Nephron (organoid): ENCODE measurements at regions not wholly inside any gene's neighbourhood (a gene's known extent, or its start where the extent isn't known, plus 50 kb on each side); places are given as distances from the start of the nearest gene placed in this dataset.

ENCODE experiments used
- H3K27ac Mint-ChIP-seq, 3 experiments: 2 replicates each; pipeline ENCODE4 v1.8.0; 2020; ENCODE audit warnings: mixed read lengths in 3 of 3, mild to moderate bottlenecking in 2 of 3, moderate library complexity in 1 of 3
- H3K27me3 Mint-ChIP-seq: 2 replicates; pipeline ENCODE4 v1.8.0; 2021; ENCODE audit warnings: low read depth, mild to moderate bottlenecking, moderate library complexity, mixed read lengths
- H3K36me3 Mint-ChIP-seq: 2 replicates; pipeline ENCODE4 v1.8.0; 2020; ENCODE audit warnings: low read depth, mixed read lengths
- H3K4me1 Mint-ChIP-seq: 2 replicates; pipeline ENCODE4 v1.8.0; 2020; ENCODE audit warnings: mixed read lengths
- H3K4me3 Mint-ChIP-seq, 3 experiments: 2 replicates each; pipeline ENCODE4 v1.8.0; 2020; ENCODE audit warnings: mild to moderate bottlenecking in 3 of 3, mixed read lengths in 3 of 3, moderate library complexity in 2 of 3
- H3K9me3 Mint-ChIP-seq: 2 replicates; pipeline ENCODE4 v1.8.0; 2020; ENCODE audit warnings: mixed read lengths
- TF ChIP-seq, protein P1 (sequence below), 3 experiments: fragments of 200-600 bp; sonication (generic); IDR thresholded peaks; one replicate each; pipeline ENCODE4 v1.5.0; 2021; ENCODE audit warnings: antibody characterized with exemption in 3 of 3; ENCODE audit not compliant: unreplicated experiment in 3 of 3

DNA sequence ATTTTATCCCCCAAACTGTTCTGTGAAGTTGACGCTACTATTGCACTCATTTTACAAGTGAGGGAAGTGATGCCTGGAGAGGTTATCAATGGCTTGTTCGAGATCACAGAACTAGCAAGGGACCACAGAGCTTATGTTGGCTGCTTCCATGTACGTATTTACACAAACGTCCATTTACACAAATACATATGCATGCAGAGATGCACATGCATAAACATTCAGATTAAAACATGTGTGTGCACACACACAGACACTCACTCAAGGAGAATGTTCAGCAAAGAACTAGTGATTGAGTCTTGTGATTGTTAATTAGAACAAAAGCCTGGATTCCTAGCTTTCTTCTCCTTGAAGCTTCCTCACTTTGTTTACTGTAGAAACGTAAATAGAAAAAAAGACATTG lies 321.5 kb upstream of the CHD6 start:
- H3K9me3 Mint-ChIP-seq, result no peaks in the 10 kb centered on the region
- peaks cover 11% of the 10 kb centered on the region for H3K27me3 Mint-ChIP-seq
- H3K4me3 Mint-ChIP-seq, result no peak overlapping the region
- no peaks in the 10 kb centered on the region for H3K4me1 Mint-ChIP-seq
- TF ChIP-seq, protein P1, sequence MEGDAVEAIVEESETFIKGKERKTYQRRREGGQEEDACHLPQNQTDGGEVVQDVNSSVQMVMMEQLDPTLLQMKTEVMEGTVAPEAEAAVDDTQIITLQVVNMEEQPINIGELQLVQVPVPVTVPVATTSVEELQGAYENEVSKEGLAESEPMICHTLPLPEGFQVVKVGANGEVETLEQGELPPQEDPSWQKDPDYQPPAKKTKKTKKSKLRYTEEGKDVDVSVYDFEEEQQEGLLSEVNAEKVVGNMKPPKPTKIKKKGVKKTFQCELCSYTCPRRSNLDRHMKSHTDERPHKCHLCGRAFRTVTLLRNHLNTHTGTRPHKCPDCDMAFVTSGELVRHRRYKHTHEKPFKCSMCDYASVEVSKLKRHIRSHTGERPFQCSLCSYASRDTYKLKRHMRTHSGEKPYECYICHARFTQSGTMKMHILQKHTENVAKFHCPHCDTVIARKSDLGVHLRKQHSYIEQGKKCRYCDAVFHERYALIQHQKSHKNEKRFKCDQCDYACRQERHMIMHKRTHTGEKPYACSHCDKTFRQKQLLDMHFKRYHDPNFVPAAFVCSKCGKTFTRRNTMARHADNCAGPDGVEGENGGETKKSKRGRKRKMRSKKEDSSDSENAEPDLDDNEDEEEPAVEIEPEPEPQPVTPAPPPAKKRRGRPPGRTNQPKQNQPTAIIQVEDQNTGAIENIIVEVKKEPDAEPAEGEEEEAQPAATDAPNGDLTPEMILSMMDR (IDR thresholded peaks at IDR 0.05; ENCODE audit: unreplicated experiment in 3 of 3), result no peak
- H3K27ac Mint-ChIP-seq, result no peak overlapping the region
- H3K36me3 Mint-ChIP-seq, result no peaks in the 10 kb centered on the region

DNA sequence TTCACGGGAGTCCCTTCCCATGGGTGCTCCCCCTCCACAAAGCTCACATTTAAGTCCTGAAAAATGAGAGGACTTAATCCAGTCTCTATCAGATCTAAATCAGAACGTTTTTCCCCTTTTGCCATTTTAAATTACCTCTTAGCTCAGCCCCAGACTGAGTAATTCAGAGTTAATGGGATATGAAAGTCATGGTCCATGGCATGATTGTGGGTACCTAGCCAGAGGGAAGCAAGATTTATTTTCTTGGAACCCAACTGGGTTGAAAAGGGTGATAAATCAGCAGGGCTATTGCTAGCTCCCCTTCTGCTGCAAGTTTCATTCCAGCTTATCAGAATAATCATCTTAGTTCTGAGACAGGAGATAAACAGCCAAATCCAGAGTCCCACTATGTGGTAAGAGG lies 320.2 kb upstream of the CHD6 start:
- Mint-ChIP-seq H3K4me3 (no peak overlapping the region), H3K9me3 (no peaks in the 10 kb centered on the region), H3K27ac (peak overlapping the region in 1 of 3 experiments; percentile 9), H3K36me3 (no peaks in the 10 kb centered on the region), H3K27me3 (peaks cover 15% of the 10 kb centered on the region), H3K4me1 (no peaks in the 10 kb centered on the region)
- TF ChIP-seq, protein P1 (IDR thresholded peaks at IDR 0.05; ENCODE audit: unreplicated experiment in 3 of 3), result no peak

DNA sequence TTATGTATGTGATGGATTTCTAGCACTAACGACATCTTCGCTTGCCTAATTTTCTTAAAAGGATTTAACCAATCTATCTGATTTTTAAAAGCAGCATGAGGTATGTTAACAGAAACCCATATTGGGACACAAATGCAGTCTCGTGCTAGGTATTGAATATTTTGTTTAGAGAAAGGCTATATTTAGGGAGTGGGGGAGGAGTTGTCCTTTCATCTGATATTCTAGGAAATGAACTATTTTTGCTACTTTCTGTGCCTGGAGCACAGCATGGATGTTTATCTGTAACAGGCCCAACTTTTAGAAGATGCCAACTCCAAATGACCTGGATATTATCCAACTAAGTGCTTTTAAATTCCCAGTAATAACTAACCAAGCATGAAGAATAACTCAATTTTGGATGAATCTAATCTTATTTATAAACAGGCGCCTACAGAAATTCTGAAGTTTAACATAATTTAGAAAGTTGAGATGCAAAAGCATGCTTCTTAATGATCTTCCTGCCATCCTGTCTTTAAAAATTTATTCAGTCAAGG lies 317.1 kb upstream of the CHD6 start:
- Mint-ChIP-seq H3K27me3 (peaks cover 18% of the 10 kb centered on the region), H3K4me1 (no peaks in the 10 kb centered on the region), H3K9me3 (no peaks in the 10 kb centered on the region), H3K36me3 (no peaks in the 10 kb centered on the region), H3K4me3 (no peak overlapping the region), H3K27ac (no peak overlapping the region)
- TF ChIP-seq, protein P1 (IDR thresholded peaks at IDR 0.05; ENCODE audit: unreplicated experiment in 3 of 3), result no peak

DNA sequence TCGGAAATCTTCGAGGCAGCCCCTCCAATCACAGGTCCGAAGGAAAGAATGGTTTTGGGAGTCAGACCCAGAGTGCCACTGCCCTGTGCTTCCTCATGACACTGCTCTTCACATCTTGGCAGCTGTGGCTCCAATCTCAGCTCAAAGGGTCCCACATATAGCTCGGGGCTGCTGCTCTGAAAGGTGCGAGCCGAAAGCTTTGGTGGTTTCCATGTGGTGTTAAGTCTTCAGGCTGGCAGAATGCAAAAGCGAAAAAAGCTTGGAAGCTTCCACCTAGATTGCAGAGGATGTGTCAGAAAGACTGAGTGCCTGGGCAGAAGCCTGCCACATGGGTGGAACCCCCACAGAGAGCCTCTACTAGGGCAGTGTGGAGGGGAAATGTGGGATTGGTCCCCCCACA lies 314.3 kb upstream of the CHD6 start:
- H3K4me3 Mint-ChIP-seq, result no peak overlapping the region

DNA sequence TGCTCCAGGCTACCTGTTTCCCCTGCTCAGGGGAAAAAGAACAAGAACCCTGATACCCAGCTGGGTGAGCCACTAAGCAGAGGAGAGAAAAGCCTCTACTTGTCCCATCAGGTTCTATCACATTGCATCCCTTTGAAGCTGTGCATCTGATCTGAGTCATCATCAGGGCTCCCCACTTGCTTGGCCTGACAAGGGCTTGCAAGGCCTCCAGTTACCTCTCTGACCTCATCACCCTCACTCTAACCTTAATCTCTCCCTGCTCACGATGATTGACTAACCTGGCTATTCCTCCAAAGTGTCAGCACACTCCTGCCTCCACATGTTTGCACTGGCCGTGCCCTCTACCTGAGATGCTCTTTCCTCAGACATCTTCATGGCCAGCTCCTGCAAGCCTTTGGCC lies 309.5 kb upstream of the CHD6 start:
- H3K27ac Mint-ChIP-seq, result no peak overlapping the region
- peaks cover 19% of the 10 kb centered on the region for H3K27me3 Mint-ChIP-seq
- H3K9me3 Mint-ChIP-seq, result no peaks in the 10 kb centered on the region
- H3K4me1 Mint-ChIP-seq, result peaks cover 19% of the 10 kb centered on the region
- TF ChIP-seq, protein P1 (IDR thresholded peaks at IDR 0.05; ENCODE audit: unreplicated experiment in 3 of 3), result no peak
- H3K36me3 Mint-ChIP-seq, result no peaks in the 10 kb centered on the region
- no peak overlapping the region for H3K4me3 Mint-ChIP-seq

More for the DNA sequence above, 314.3 kb upstream of the CHD6 start:
- Mint-ChIP-seq H3K27me3 (peaks cover 26% of the 10 kb centered on the region), H3K4me1 (no peaks in the 10 kb centered on the region), H3K27ac (no peak overlapping the region), H3K36me3 (no peaks in the 10 kb centered on the region), H3K9me3 (no peaks in the 10 kb centered on the region)
- TF ChIP-seq, protein P1 (IDR thresholded peaks at IDR 0.05; ENCODE audit: unreplicated experiment in 3 of 3), result no peak

DNA sequence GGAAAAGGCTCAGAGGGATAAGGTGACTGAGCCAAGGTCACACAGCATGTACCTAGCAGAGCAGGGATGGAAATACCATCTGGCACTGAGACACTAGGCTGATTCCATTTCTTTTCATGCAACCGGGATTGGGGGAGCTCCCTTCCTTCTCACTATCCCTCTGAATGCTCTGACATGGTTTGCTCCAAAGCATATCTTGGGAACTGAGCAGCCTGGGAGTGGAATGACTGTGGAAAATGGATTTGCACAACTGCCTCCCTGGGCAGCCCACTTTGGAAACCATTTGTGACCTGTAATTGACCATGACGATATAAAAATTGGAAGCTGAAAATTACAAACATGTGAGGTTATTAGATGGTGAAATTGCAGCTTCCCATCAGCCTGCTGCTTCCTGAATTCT lies 309.0 kb upstream of the CHD6 start:
- Mint-ChIP-seq H3K27me3 (peaks cover 15% of the 10 kb centered on the region), H3K4me1 (peaks cover 23% of the 10 kb centered on the region), H3K4me3 (no peak overlapping the region), H3K36me3 (no peaks in the 10 kb centered on the region), H3K9me3 (no peaks in the 10 kb centered on the region), H3K27ac (no peak overlapping the region)
- TF ChIP-seq, protein P1 (IDR thresholded peaks at IDR 0.05; ENCODE audit: unreplicated experiment in 3 of 3), result no peak
